PC-9 (cell line): ENCODE measurements at regions not wholly inside any gene's neighbourhood (a gene's known extent, or its start where the extent isn't known, plus 50 kb on each side); places are given as distances from the start of the nearest gene placed in this dataset.

Experiments used
- BruUV-seq: library from RNA; stranded (reverse); fragments of 400-500 nt; replicated peaks from 2 replicates; lab custom pipeline; 2021; lab: Mats Ljungman, UMichigan
- CTCF ChIA-PET: fragments of 300-600 bp; sonication (Branson Sonifier 250); formaldehyde crosslinking; loops from one replicate; lab custom pipeline; 2022; ENCODE audit warnings: antibody characterized with exemption; lab: Charles Lee
- POLR2A ChIA-PET: fragments of 300-600 bp; sonication (Branson Sonifier 250); formaldehyde crosslinking; loops from one replicate; lab custom pipeline; 2022; ENCODE audit warnings: antibody characterized with exemption; ENCODE audit not compliant: unreplicated experiment; lab: Charles Lee
- DNase-seq, 2 experiments: peaks; one replicate each; pipeline versions ENCODE4 v3.0.0 to v3.0.0-alpha.2; 2015 to 2022; ENCODE audit warnings: mixed read lengths in 1 of 2
- H2AFZ ChIP-seq: fragments of 200-600 bp; sonication (generic); 2 replicates; pipeline ENCODE4 v1.8.1; 2017; ENCODE audit warnings: antibody characterized with exemption
- H3F3A ChIP-seq: fragments of 200-600 bp; sonication (generic); 2 replicates; pipeline ENCODE4 v1.8.1; 2017; ENCODE audit warnings: antibody characterized with exemption, mild to moderate bottlenecking, low read depth; ENCODE audit not compliant: insufficient read depth
- H3K27ac ChIP-seq: fragments of 200-600 bp; sonication (generic); 2 replicates; pipeline ENCODE4 v1.6.1; 2016; ENCODE audit warnings: mixed run types
- H3K27me3 ChIP-seq: fragments of 200-600 bp; sonication (generic); 2 replicates; pipeline ENCODE4 v1.6.1; 2016; ENCODE audit warnings: low read depth, mixed run types; ENCODE audit not compliant: insufficient read depth
- H3K36me3 ChIP-seq: fragments of 200-600 bp; sonication (generic); 2 replicates; pipeline ENCODE4 v1.6.1; 2016; ENCODE audit warnings: low read depth, mixed run types
- H3K4me1 ChIP-seq: fragments of 200-600 bp; sonication (generic); replicated peaks from 2 replicates; pipeline ENCODE4 v1.6.1; 2016; ENCODE audit warnings: mixed run types; ENCODE audit not compliant: insufficient read depth
- H3K4me2 ChIP-seq: fragments of 200-600 bp; sonication (generic); 2 replicates; pipeline ENCODE4 v1.6.1; 2017; ENCODE audit warnings: mixed run types
- H3K4me3 ChIP-seq: fragments of 200-600 bp; sonication (generic); 2 replicates; pipeline ENCODE4 v1.6.1; 2016; ENCODE audit warnings: mixed run types
- H3K79me2 ChIP-seq: fragments of 200-600 bp; sonication (generic); 2 replicates; pipeline ENCODE4 v1.6.1; 2017; ENCODE audit warnings: low read depth, mixed run types
- H3K9me2 ChIP-seq: fragments of 200-600 bp; sonication (generic); 2 replicates; pipeline ENCODE4 v1.8.1; 2017; ENCODE audit warnings: mild to moderate bottlenecking; ENCODE audit not compliant: insufficient read depth
- H3K9me3 ChIP-seq: fragments of 200-600 bp; sonication (generic); 2 replicates; pipeline ENCODE4 v1.8.1; 2016; ENCODE audit warnings: low read depth; ENCODE audit not compliant: insufficient read depth
- H4K20me1 ChIP-seq: fragments of 200-600 bp; sonication (generic); 2 replicates; pipeline ENCODE4 v1.8.1; 2017; ENCODE audit not compliant: insufficient read depth
- CTCF ChIP-seq: fragments of 200-600 bp; sonication (generic); conservative IDR thresholded peaks from 2 replicates; pipeline ENCODE4 v1.6.1; 2017; ENCODE audit warnings: mixed run types, antibody characterized with exemption, mild to moderate bottlenecking, moderate library complexity
- EZH2 ChIP-seq: fragments of 200-600 bp; sonication (generic); IDR thresholded peaks from 2 replicates; pipeline ENCODE4 v1.8.0; 2017; ENCODE audit warnings: antibody characterized with exemption, low read depth
- intact Hi-C: fragments of 100-400 bp; cut with micrococcal nuclease; formaldehyde crosslinking; loops from one replicate; pipeline ENCODE4 v1.10.0; 2022; ENCODE audit not compliant: unreplicated experiment

DNA sequence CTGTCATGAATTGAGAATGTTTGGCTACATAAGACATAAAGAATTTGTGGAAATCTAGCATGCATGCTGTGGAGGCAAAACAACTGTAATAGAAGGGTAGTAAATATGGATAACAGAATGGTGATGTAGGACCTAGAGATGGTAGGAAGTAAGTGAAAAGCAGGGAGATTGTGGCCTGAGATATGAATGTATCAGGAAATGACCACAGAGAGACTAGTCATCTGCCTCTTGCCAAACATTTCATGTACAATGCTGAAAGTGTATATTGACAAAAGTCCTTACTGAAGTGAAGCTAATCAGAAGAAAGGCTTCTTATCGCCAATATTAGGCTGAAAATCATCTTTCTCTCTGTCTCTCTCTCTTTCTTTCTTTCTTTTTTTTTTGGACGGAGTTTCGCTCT, 873.1 kb upstream of the CTNND2 start:
- ChIA-PET CTCF (no interaction called here), POLR2A (no interaction called here)
- no peaks in the 10 kb centered on the region for H3K9me2 ChIP-seq
- no TSS peak for BruUV-seq
- H2AFZ ChIP-seq: no peak overlapping the region
- no peak for DNase-seq
- H3F3A ChIP-seq: no peaks in the 10 kb centered on the region
- TF ChIP-seq EZH2 (no peak), CTCF (no peak)
- H3K79me2 ChIP-seq: no peaks in the 10 kb centered on the region
- no peaks in the 10 kb centered on the region for H3K4me1 ChIP-seq
- H3K9me3 ChIP-seq: no peaks in the 10 kb centered on the region
- H3K36me3 ChIP-seq: no peaks in the 10 kb centered on the region
- no peaks in the 10 kb centered on the region for H3K27me3 ChIP-seq
- intact Hi-C loops: no loop called here
- H4K20me1 ChIP-seq: no peaks in the 10 kb centered on the region
- no peak overlapping the region for H3K4me3 ChIP-seq
- no peak overlapping the region for H3K27ac ChIP-seq
- no peak overlapping the region for H3K4me2 ChIP-seq

GRCh38 chr5:12772276-12772675, 868.0 kb upstream of the CTNND2 start:
- no peaks in the 10 kb centered on the region for H3K27me3 ChIP-seq
- ChIA-PET CTCF (no interaction called here), POLR2A (no interaction called here)
- no peak overlapping the region for H3K27ac ChIP-seq
- no peak overlapping the region for H2AFZ ChIP-seq
- no peak for DNase-seq
- intact Hi-C loops: no loop called here
- H3K9me2 ChIP-seq: no peaks in the 10 kb centered on the region; the same call in 1 of the 2 replicates
- no TSS peak for BruUV-seq
- H3K4me2 ChIP-seq: no peak overlapping the region
- no peaks in the 10 kb centered on the region for H3K4me1 ChIP-seq
- no peak overlapping the region for H3K4me3 ChIP-seq
- no peaks in the 10 kb centered on the region for H3K9me3 ChIP-seq
- H3K36me3 ChIP-seq: no peaks in the 10 kb centered on the region
- no peaks in the 10 kb centered on the region for H4K20me1 ChIP-seq
- no peaks in the 10 kb centered on the region for H3K79me2 ChIP-seq
- no peaks in the 10 kb centered on the region for H3F3A ChIP-seq
- TF ChIP-seq EZH2 (no peak), CTCF (no peak)

- Histone ChIP-seq H3K4me3 (no peak overlapping the region), H4K20me1 (no peaks in the 10 kb centered on the region), H3K27me3 (no peaks in the 10 kb centered on the region), H3F3A (no peaks in the 10 kb centered on the region), H3K36me3 (no peaks in the 10 kb centered on the region), H3K27ac (no peak overlapping the region), H3K9me3 (no peaks in the 10 kb centered on the region), H2AFZ (no peak overlapping the region), H3K79me2 (no peaks in the 10 kb centered on the region), H3K9me2 (no peaks in the 10 kb centered on the region; the same call in 1 of the 2 replicates), H3K4me2 (no peak overlapping the region), H3K4me1 (no peaks in the 10 kb centered on the region)
- DNase-seq: no peak
- CTCF ChIA-PET: interaction anchor here (0.6 kb wide), 1 partner anchor 141 kb away, joined by 4 read pairs; no protein-coding TSS in a partner anchor
- POLR2A ChIA-PET: no interaction called here
- TF ChIP-seq CTCF (no peak), EZH2 (no peak)
- intact Hi-C loops: no loop called here
- no TSS peak for BruUV-seq
Measured at GRCh38 chr5:12759377-12759776, 855.1 kb upstream of the CTNND2 start.
